Left ventricle myocardium inferior (tissue), 1 donor: ENCODE measurements at regions not wholly inside any gene's neighbourhood (a gene's known extent, or its start where the extent isn't known, plus 50 kb on each side); places are given as distances from the start of the nearest gene placed in this dataset.

ENCODE experiments used
- DNase-seq: peaks from one replicate; pipeline ENCODE4 v3.0.0-alpha.2; 2020
- H3K27ac ChIP-seq: fragments of 200-600 bp; replicated peaks from 2 replicates; pipeline ENCODE4 v1.8.0; 2021
- H3K27me3 ChIP-seq: fragments of 200-600 bp; 2 replicates; pipeline ENCODE4 v1.8.0; 2021; ENCODE audit warnings: low read depth
- H3K36me3 ChIP-seq: fragments of 200-600 bp; 2 replicates; pipeline ENCODE4 v1.8.0; 2021
- H3K4me1 ChIP-seq: fragments of 200-600 bp; 2 replicates; pipeline ENCODE4 v1.8.0; 2021
- H3K4me3 ChIP-seq: fragments of 200-600 bp; 2 replicates; pipeline ENCODE4 v1.8.0; 2021; ENCODE audit warnings: mild to moderate bottlenecking, moderate library complexity
- H3K9me3 ChIP-seq: fragments of 200-600 bp; replicated peaks from 2 replicates; pipeline ENCODE4 v1.8.0; 2021
- CTCF ChIP-seq: fragments of 200-600 bp; IDR thresholded peaks from 2 replicates; pipeline ENCODE4 v1.8.0; 2021; ENCODE audit warnings: antibody characterized with exemption, mild to moderate bottlenecking, borderline replicate concordance
- intact Hi-C: fragments of 100-400 bp; cut with micrococcal nuclease; formaldehyde crosslinking; loops from one replicate; pipeline ENCODE4 v1.11.0; 2022
- donor health status: DM: no; HTN: yes; CAD: no; lungs with severe emphysema.

GRCh38 chr12:115405471-115405860 is 721.5 kb upstream of the TBX3 start:
- Histone ChIP-seq H3K4me3 (peak overlapping the region; percentile 8), H3K27ac (peak overlapping the region; percentile 53), H3K9me3 (no peaks in the 10 kb centered on the region), H3K4me1 (peaks cover 12% of the 10 kb centered on the region), H3K27me3 (peaks cover 14% of the 10 kb centered on the region), H3K36me3 (no peaks in the 10 kb centered on the region)
- intact Hi-C loops: no loop called here
- no peak for DNase-seq
- TF ChIP-seq CTCF: no peak

- H3K4me1 ChIP-seq: peaks cover 12% of the 10 kb centered on the region
- peak overlapping the region; percentile 8 for H3K4me3 ChIP-seq
- intact Hi-C loops: no loop called here
- peak overlapping the region; percentile 53 for H3K27ac ChIP-seq
- H3K9me3 ChIP-seq: no peaks in the 10 kb centered on the region
- no peak for TF ChIP-seq CTCF
- peaks cover 14% of the 10 kb centered on the region for H3K27me3 ChIP-seq
- no peak for DNase-seq
- no peaks in the 10 kb centered on the region for H3K36me3 ChIP-seq
Measured at GRCh38 chr12:115404761-115405470, 720.9 kb upstream of the TBX3 start.

GRCh38 chr12:115403689-115404088 is 719.7 kb upstream of the TBX3 start:
- H3K4me1 ChIP-seq: peaks cover 12% of the 10 kb centered on the region
- no peak for TF ChIP-seq CTCF
- H3K36me3 ChIP-seq: no peaks in the 10 kb centered on the region
- H3K4me3 ChIP-seq: no peak overlapping the region
- intact Hi-C loops: no loop called here
- H3K9me3 ChIP-seq: no peaks in the 10 kb centered on the region
- DNase-seq: no peak
- no peak overlapping the region for H3K27ac ChIP-seq
- peaks cover 11% of the 10 kb centered on the region for H3K27me3 ChIP-seq

- H3K27me3 ChIP-seq: peaks cover 7% of the 10 kb centered on the region
- no peaks in the 10 kb centered on the region for H3K9me3 ChIP-seq
- H3K27ac ChIP-seq: no peak overlapping the region
- TF ChIP-seq CTCF: no peak
- peaks cover 12% of the 10 kb centered on the region for H3K4me1 ChIP-seq
- no peaks in the 10 kb centered on the region for H3K36me3 ChIP-seq
- intact Hi-C loops: no loop called here
- H3K4me3 ChIP-seq: no peak overlapping the region
- no peak for DNase-seq
Measured at GRCh38 chr12:115403253-115403652, 719.3 kb upstream of the TBX3 start.

- Histone ChIP-seq H3K27me3 (peaks cover 7% of the 10 kb centered on the region), H3K27ac (no peak overlapping the region), H3K36me3 (no peaks in the 10 kb centered on the region), H3K9me3 (no peaks in the 10 kb centered on the region), H3K4me1 (peaks cover 12% of the 10 kb centered on the region), H3K4me3 (no peak overlapping the region)
- no peak for DNase-seq
- no peak for TF ChIP-seq CTCF
- intact Hi-C loops: no loop called here
Measured at GRCh38 chr12:115402443-115403180, 718.6 kb upstream of the TBX3 start.
